Testis (tissue), 2 donors: ENCODE measurements at regions not wholly inside any gene's neighbourhood (a gene's known extent, or its start where the extent isn't known, plus 50 kb on each side); places are given as distances from the start of the nearest gene placed in this dataset.

Source experiments
- DNase-seq: peaks from one replicate; pipeline ENCODE4 v3.0.0-alpha.2; 2019
- H3K27ac ChIP-seq, 2 donors: fragments of 200-600 bp; sonication (generic); one replicate each; pipeline ENCODE4 v1.5.1; 2019
- H3K27me3 ChIP-seq: fragments of 200-600 bp; sonication (generic); one replicate; pipeline ENCODE4 v1.5.1; 2019
- H3K36me3 ChIP-seq: fragments of 200-600 bp; sonication (generic); one replicate; pipeline ENCODE4 v1.5.1; 2017; ENCODE audit warnings: low read depth; ENCODE audit errors: missing control alignments
- H3K4me1 ChIP-seq: fragments of 200-600 bp; sonication (generic); one replicate; pipeline ENCODE4 v1.5.1; 2019
- H3K4me3 ChIP-seq, 2 donors: fragments of 200-600 bp; sonication (generic); one replicate each; pipeline ENCODE4 v1.5.1; 2017 to 2019
- H3K9me3 ChIP-seq: fragments of 200-600 bp; sonication (generic); one replicate; pipeline ENCODE4 v1.5.1; 2017
- CTCF ChIP-seq, 3 experiments: fragments of 450-650 bp in 2 of 3; fragments of 200-600 bp in 1 of 3; sonication (generic) in 1 of 3; IDR thresholded peaks; one replicate each; pipeline ENCODE4 v1.5.1; 2016 to 2019; ENCODE audit warnings: antibody characterized with exemption in 3 of 3, mild to moderate bottlenecking in 2 of 3, moderate library complexity in 1 of 3
- POLR2A ChIP-seq: fragments of 450-650 bp; IDR thresholded peaks from one replicate; pipeline ENCODE4 v1.6.1; 2017; ENCODE audit warnings: antibody characterized with exemption, mild to moderate bottlenecking, moderate library complexity
- WGBS, 2 donors: methylation state at CpG; one replicate each; pipeline ENCODE4 v1.1.5; 2018; 5-methylcytosine and 5-hydroxymethylcytosine counted together
- intact Hi-C: fragments of 100-400 bp; cut with DNase I; formaldehyde crosslinking; loops from one replicate; pipeline ENCODE4 v1.15.1; 2023; ENCODE audit warnings: low total_unique reads

DNA sequence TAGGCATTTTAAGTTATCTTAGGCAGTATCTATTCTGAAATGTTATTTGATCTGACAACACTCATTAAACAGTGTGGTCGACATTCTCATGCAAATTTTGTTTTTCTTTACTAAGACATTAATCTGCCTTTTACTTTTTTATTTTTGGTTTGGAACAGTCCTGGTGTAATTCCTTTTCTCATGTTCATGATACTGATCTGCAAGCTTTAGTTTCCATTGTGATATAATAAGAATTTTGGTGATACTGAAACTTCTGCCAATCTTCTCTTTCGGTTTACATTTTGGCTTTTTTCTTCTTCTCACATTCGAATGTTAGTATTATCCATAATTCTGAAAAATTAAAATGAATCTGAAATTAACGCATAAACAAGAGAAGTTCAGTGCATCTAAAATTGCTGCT is 281.9 kb upstream of the MTPN start:
- 93 to 94% methylated on average over 4 of the region's 4 CpGs for WGBS, 2 donors
- intact Hi-C loops: no loop called here
- Histone ChIP-seq H3K27me3 (no peaks in the 10 kb centered on the region), H3K36me3 (no peaks in the 10 kb centered on the region), H3K4me3 (no peak overlapping the region), H3K4me1 (no peaks in the 10 kb centered on the region), H3K27ac (no peak overlapping the region), H3K9me3 (no peaks in the 10 kb centered on the region)
- no peak for TF ChIP-seq CTCF (IDR thresholded peaks at IDR 0.05)
- no peak for TF ChIP-seq POLR2A
- no peak for DNase-seq

GRCh38 chr7:136256491-136256890 is 279.3 kb upstream of the MTPN start:
- Histone ChIP-seq H3K4me3 (no peak overlapping the region), H3K36me3 (no peaks in the 10 kb centered on the region), H3K27ac (no peak overlapping the region), H3K27me3 (no peaks in the 10 kb centered on the region), H3K4me1 (no peaks in the 10 kb centered on the region), H3K9me3 (no peaks in the 10 kb centered on the region)
- no peak for DNase-seq
- 67 to 68% methylated on average over 3 of the region's 3 CpGs for WGBS, 2 donors
- TF ChIP-seq CTCF (IDR thresholded peaks at IDR 0.05): no peak
- intact Hi-C loops: no loop called here

GRCh38 chr7:136254148-136254547 is 277.0 kb upstream of the MTPN start:
- 78 to 81% methylated on average over 6 of the region's 6 CpGs for WGBS, 2 donors
- DNase-seq: no peak
- Histone ChIP-seq H3K4me3 (no peak overlapping the region), H3K36me3 (no peaks in the 10 kb centered on the region), H3K27ac (no peak overlapping the region), H3K9me3 (no peaks in the 10 kb centered on the region), H3K27me3 (no peaks in the 10 kb centered on the region), H3K4me1 (no peaks in the 10 kb centered on the region)
- TF ChIP-seq POLR2A: no peak
- no peak for TF ChIP-seq CTCF (IDR thresholded peaks at IDR 0.05)
- intact Hi-C loops: no loop called here

DNA sequence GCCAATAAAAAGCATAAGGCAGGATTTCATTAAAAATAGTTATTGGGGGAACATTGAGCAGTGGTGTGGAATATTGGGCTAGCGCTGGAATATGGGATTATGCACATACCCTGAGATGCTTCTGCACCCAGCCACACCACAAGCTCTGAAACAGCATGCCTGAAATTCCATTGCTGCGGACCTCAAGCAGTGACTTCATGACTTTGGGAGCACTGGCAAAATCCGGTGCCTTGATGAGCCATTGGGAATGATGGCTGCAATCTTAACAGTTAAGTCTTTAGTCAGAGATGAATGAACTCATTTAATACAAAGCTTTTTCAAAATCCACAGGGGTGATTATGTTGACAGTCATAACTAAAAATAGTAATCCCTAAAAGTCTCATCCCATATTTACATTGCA is 274.7 kb upstream of the MTPN start:
- no peaks in the 10 kb centered on the region for H3K4me1 ChIP-seq
- intact Hi-C loops: no loop called here
- no peaks in the 10 kb centered on the region for H3K27me3 ChIP-seq
- 79 to 83% methylated on average over 3 of the region's 3 CpGs for WGBS, 2 donors
- H3K36me3 ChIP-seq: no peaks in the 10 kb centered on the region
- no peaks in the 10 kb centered on the region for H3K9me3 ChIP-seq
- H3K27ac ChIP-seq: no peak overlapping the region
- no peak for DNase-seq
- no peak overlapping the region for H3K4me3 ChIP-seq
- no peak for TF ChIP-seq CTCF (IDR thresholded peaks at IDR 0.05)
- no peak for TF ChIP-seq POLR2A

DNA sequence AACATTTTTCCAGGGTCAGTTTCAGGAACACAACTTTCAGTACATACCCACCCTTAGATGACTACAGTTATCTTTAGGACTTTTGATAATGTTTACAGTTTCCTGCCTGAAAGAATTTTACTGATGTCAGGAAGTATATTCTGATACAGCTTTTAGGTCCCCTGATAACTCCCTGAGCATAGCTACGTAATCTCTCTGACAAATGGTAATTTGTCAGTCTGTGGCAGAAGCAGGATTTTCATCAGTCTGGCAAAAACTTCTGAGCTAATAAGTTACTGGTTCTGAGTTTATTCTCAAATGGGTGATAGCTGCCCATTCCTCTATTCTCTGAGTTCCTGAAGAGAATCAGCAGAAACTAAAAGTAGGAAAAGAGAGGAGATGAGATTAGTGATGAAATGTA is 270.1 kb upstream of the MTPN start:
- DNase-seq: no peak
- Histone ChIP-seq H3K4me1 (no peaks in the 10 kb centered on the region), H3K4me3 (no peak overlapping the region), H3K27ac (no peak overlapping the region), H3K27me3 (no peaks in the 10 kb centered on the region), H3K36me3 (no peaks in the 10 kb centered on the region), H3K9me3 (no peaks in the 10 kb centered on the region)
- intact Hi-C loops: no loop called here
- 57 to 67% methylated on average over 1 of the region's 1 CpG for WGBS, 2 donors
- TF ChIP-seq POLR2A (no peak), CTCF (IDR thresholded peaks at IDR 0.05) (no peak)
